OCI-LY1 (cell line): ENCODE measurements at regions not wholly inside any gene's neighbourhood (a gene's known extent, or its start where the extent isn't known, plus 50 kb on each side); places are given as distances from the start of the nearest gene placed in this dataset.
"Not testable (repeated sequence)": the region's sequence is repeated elsewhere in the genome, so short reads cannot be mapped to it uniquely, and the experiment has no call there.

ENCODE experiments used
- H2AFZ ChIP-seq: fragments of 200-600 bp; sonication (generic), shearing (Covaris generic); 2 replicates; pipeline ENCODE4 v1.6.0; 2014; ENCODE audit warnings: antibody characterized with exemption, mild to moderate bottlenecking, low read length
- H3F3A ChIP-seq: fragments of 200-600 bp; sonication (generic), shearing (Covaris generic); 2 replicates; pipeline ENCODE4 v1.6.0; 2014; ENCODE audit warnings: mild to moderate bottlenecking, antibody characterized with exemption, low read length, moderate library complexity; ENCODE audit not compliant: insufficient read depth
- H3K27ac ChIP-seq: fragments of 200-600 bp; sonication (generic); 2 replicates; pipeline ENCODE4 v1.5.1; 2014; ENCODE audit warnings: low read length, mixed run types, mild to moderate bottlenecking, low read depth; ENCODE audit not compliant: poor library complexity, severe bottlenecking
- H3K27me3 ChIP-seq: fragments of 200-600 bp; sonication (generic); 2 replicates; pipeline ENCODE4 v1.6.0; 2014; ENCODE audit warnings: antibody characterized with exemption, mild to moderate bottlenecking, low read length, moderate library complexity; ENCODE audit not compliant: insufficient read depth
- H3K36me3 ChIP-seq: fragments of 200-600 bp; sonication (generic); 2 replicates; pipeline ENCODE4 v1.6.1; 2014; ENCODE audit warnings: mild to moderate bottlenecking, antibody characterized with exemption, low read length, moderate library complexity, mixed read lengths; ENCODE audit not compliant: insufficient read depth
- H3K4me1 ChIP-seq: fragments of 200-600 bp; sonication (generic); 2 replicates; pipeline ENCODE4 v1.5.1; 2014; ENCODE audit warnings: mild to moderate bottlenecking, low read length, moderate library complexity; ENCODE audit not compliant: insufficient read depth, severe bottlenecking
- H3K4me2 ChIP-seq: fragments of 200-600 bp; sonication (generic), shearing (Covaris generic); 2 replicates; pipeline ENCODE4 v1.6.1; 2014; ENCODE audit warnings: low read length
- H3K4me3 ChIP-seq: fragments of 200-600 bp; sonication (generic); 2 replicates; pipeline ENCODE4 v1.5.1; 2014; ENCODE audit warnings: low read length, low read depth, mild to moderate bottlenecking, mixed read lengths; ENCODE audit not compliant: poor library complexity, severe bottlenecking
- H3K79me2 ChIP-seq: fragments of 200-600 bp; shearing (Covaris generic); 2 replicates; pipeline ENCODE4 v1.6.1; 2016; ENCODE audit warnings: mixed run types, low read length, mixed read lengths; ENCODE audit not compliant: insufficient read depth
- H3K9ac ChIP-seq: fragments of 200-600 bp; sonication (generic), shearing (Covaris generic); 2 replicates; pipeline ENCODE4 v1.6.1; 2014; ENCODE audit warnings: mild to moderate bottlenecking, low read length, mixed read lengths
- H3K9me2 ChIP-seq: fragments of 200-600 bp; sonication (generic), shearing (Covaris generic); 2 replicates; pipeline ENCODE4 v1.6.1; 2014; ENCODE audit warnings: low read depth, mild to moderate bottlenecking, low read length, mixed read lengths
- H3K9me3 ChIP-seq: fragments of 200-600 bp; shearing (Covaris generic); 2 replicates; pipeline ENCODE4 v1.6.1; 2014; ENCODE audit warnings: low read length, mixed read lengths
- H4K20me1 ChIP-seq: fragments of 200-600 bp; sonication (generic), shearing (Covaris generic); 2 replicates; pipeline ENCODE4 v1.6.0; 2016; ENCODE audit warnings: mild to moderate bottlenecking, low read length; ENCODE audit not compliant: insufficient read depth

DNA sequence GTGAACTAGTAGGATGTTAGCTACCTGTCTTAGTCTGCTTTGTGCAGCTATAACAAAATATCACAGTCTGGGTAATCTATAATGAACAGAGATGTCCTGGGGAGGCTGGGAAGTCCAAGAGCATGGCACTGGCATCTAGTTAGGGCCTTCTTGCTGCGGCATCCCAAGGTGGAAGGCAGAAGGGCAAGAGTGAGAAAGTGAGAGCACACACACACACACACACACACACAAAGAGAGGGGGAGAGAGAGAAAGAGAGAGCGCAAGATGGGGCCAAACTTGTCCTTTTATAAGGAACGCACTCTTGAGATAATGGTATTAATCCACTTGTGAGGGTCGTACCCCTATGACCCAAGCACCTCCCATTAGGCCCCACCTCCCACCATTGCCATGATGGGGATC lies 4423.6 kb upstream of the TPTE start:
- not testable (repeated sequence) for H3K9ac ChIP-seq, H3K9me3 ChIP-seq, H3K79me2 ChIP-seq, H3K27ac ChIP-seq, H4K20me1 ChIP-seq, H3K4me3 ChIP-seq, H3K36me3 ChIP-seq, H3K27me3 ChIP-seq, H3K4me2 ChIP-seq, H2AFZ ChIP-seq, H3K9me2 ChIP-seq, H3K4me1 ChIP-seq, H3F3A ChIP-seq

DNA sequence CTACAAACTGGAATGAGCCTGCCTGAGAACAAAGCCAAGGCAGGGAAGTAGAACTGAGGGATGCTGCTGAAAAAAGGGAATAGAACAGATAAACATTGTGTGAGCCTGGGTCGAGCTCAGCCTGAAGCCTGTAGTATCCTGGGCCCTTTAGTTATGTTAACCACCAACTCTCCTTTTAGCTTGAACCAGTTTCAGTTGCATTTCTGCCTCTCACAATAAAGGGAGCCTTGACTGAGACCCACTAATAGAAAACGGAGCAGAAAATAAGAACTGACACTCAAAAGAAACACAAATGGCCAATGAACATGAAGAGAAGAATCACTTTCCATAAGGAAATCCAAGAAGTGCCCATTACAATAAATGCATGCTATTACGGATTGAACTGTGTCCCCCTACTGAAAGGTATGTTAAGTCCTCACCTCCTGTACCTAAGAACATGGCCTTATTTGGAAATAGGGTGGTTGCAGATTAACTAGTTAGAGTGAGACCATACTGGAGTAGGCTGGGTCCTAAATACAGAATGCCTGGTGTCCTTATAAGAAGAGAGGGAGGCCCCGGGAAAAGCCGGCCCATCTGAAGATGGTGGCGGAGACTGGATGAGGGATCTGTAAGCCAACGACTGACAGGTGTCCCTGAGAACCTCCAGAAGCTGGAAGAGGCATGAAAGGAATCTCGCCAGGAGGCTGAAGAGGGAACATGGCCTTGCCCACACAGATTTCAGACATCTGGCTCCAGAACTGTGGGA lies 4423.0 kb upstream of the TPTE start:
- H3K4me3 ChIP-seq, H3K27ac ChIP-seq, H4K20me1 ChIP-seq, H3K9ac ChIP-seq, H3K36me3 ChIP-seq, H3K9me2 ChIP-seq, H3K79me2 ChIP-seq, H3K9me3 ChIP-seq, H3K4me1 ChIP-seq, H2AFZ ChIP-seq, H3F3A ChIP-seq, H3K4me2 ChIP-seq, H3K27me3 ChIP-seq: not testable (repeated sequence)

DNA sequence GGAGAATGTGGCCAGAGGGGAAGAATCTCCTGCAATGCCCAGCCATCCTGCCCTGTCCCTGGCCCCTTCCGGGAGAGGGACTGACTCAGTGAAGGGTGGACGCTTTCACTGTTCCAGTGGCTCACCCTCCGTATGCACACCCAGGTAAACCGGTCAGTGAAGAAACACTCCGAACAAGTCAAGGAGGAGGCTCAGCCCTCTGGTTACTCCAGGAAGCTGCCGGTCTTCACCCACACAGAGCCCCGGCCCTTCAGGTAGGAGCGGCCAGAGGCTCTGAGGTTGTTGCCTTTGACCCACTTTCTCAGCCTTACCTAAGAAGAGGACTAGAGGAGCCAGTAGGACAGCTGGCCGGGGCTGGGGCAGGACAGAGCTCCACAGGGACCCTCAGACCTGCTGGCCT lies 4419.8 kb upstream of the TPTE start:
- H3F3A ChIP-seq, H3K4me1 ChIP-seq, H3K9me2 ChIP-seq, H3K4me3 ChIP-seq, H3K79me2 ChIP-seq, H3K27ac ChIP-seq, H3K27me3 ChIP-seq, H2AFZ ChIP-seq, H3K9ac ChIP-seq, H3K4me2 ChIP-seq, H3K9me3 ChIP-seq, H4K20me1 ChIP-seq, H3K36me3 ChIP-seq: not testable (repeated sequence)

DNA sequence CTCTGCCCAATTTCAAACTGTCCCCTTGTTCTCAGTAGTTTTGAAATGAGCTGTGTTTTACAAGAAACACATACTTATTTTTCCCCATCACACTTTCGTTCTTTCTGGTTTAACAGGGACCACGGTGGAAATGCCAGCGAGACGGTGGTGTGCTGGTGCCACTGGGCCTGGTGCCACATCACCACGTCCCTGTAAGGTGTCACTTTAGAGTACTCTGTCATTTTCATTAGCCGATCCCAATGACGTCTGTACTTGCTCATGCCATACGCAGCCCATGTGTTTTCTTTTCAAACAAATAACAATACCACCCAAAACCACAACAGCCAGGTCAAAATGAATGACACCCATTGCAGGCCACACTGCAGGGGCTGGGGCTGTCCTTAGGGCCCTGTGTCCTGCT lies 4416.8 kb upstream of the TPTE start:
- H4K20me1 ChIP-seq, H3K4me1 ChIP-seq, H3K4me3 ChIP-seq, H3K27me3 ChIP-seq, H3K9me2 ChIP-seq, H3K4me2 ChIP-seq, H2AFZ ChIP-seq, H3K27ac ChIP-seq, H3K9ac ChIP-seq, H3K79me2 ChIP-seq, H3K36me3 ChIP-seq, H3F3A ChIP-seq, H3K9me3 ChIP-seq: not testable (repeated sequence)

DNA sequence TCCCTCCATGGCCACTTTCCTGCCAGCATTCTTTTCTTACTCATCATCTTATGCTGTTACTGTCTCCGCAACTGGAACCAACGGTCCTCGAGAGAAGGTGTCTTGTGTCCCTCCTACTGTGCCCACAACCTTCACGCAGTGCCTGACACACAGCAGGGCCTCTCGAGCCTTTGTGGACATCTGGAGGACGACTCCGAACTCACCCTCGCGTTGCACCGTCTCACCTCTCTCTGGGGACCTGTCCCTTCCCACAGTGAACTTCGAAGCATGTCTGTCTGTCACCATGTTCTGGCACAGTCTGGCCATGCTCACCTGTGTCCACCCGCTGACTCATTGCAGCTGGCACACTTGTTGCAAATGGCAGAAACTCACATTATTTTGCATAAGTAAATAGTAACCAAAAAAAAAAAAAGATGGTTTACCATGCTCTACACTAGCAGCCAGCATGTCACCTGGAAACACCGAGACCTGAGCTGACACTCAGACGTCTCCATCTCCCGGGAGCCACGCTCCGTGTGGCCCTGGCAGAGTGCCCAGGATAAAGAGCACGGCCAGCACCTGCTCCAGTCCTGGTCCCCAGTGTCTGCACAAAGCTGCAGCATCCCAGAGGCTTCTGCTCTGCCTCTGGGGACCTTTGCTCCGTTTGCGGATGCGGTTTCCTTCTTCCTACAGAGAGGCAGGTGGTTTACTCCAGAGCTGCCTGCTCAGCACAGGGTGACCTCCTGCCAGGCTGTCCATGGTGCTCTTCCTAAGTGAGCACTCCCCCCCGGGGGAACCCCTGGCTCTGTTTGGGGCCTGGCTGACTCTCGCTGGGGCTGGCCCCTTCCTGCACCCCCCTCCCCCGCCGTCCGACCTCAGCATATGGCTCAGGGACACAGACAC lies 4414.5 kb upstream of the TPTE start:
- H3K27ac ChIP-seq, H3K27me3 ChIP-seq: not testable (repeated sequence)

DNA sequence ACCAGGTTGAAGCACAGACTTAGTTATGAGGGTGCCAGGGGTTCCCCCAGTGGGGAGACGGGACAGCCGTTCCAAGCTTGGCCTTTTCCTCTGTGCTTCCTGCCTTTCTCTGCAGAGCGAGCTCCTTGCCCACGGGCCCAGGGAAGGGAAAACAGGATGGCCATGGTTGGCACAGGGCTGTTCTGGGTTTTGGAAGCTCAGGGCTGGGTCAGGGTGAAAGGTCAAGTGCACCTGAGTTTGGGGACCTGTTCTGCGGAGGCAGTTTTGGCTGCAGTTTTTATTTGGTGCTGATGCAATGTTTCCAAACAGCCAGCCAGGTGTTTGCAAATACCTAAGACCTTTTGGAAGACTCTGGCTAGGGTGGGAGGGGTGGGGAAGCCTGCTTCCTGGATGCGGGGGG lies 4412.5 kb upstream of the TPTE start:
- not testable (repeated sequence) for H3F3A ChIP-seq, H3K9me3 ChIP-seq, H3K9ac ChIP-seq, H3K4me3 ChIP-seq, H3K27me3 ChIP-seq, H4K20me1 ChIP-seq, H3K27ac ChIP-seq, H2AFZ ChIP-seq, H3K4me2 ChIP-seq, H3K9me2 ChIP-seq, H3K79me2 ChIP-seq, H3K36me3 ChIP-seq, H3K4me1 ChIP-seq

More for the DNA sequence above, 4414.5 kb upstream of the TPTE start:
- H4K20me1 ChIP-seq, H3F3A ChIP-seq, H3K9me2 ChIP-seq, H3K36me3 ChIP-seq, H3K79me2 ChIP-seq, H3K9me3 ChIP-seq, H3K4me1 ChIP-seq, H3K4me2 ChIP-seq, H2AFZ ChIP-seq, H3K4me3 ChIP-seq, H3K9ac ChIP-seq: not testable (repeated sequence)

DNA sequence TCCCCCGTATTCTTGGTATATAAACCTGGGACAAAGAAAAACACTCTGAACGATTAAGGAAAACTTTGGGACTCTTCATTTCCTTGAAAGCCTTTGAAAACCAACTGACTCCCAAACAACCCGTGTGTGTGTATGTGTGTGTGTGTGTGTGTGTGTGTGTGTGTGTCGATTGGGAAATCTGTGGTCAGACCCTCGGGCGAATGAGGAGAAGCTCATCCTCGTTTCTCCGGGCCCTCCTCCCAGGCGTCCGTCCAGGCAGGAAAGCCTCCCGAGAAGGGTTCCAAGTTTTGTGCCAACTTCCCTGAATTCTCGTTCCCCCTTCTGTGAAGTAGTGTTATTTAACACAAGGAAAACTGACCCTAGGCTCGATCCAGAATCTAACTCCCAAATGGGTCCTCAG lies 4411.6 kb upstream of the TPTE start:
- H3K27ac ChIP-seq, H3F3A ChIP-seq, H4K20me1 ChIP-seq, H3K9me3 ChIP-seq, H3K27me3 ChIP-seq, H3K4me3 ChIP-seq, H2AFZ ChIP-seq, H3K4me2 ChIP-seq, H3K9me2 ChIP-seq, H3K4me1 ChIP-seq, H3K79me2 ChIP-seq, H3K9ac ChIP-seq, H3K36me3 ChIP-seq: not testable (repeated sequence)
